ENCODE measurements at regions not wholly inside any gene's neighbourhood (a gene's known extent, or its start where the extent isn't known, plus 50 kb on each side); places are given as distances from the start of the nearest gene placed in this dataset.

GRCh38 chr1:42033629-42034028 lies 114.9 kb upstream of the HIVEP3 start:
- DNase-seq: no peak

- no peak for DNase-seq
These were observed 99.0 kb upstream of the HIVEP3 start for GRCh38 chr1:42017730-42018129.

- no peak for DNase-seq
These were observed 98.5 kb upstream of the HIVEP3 start for GRCh38 chr1:42017259-42017658.

- DNase-seq: no peak
These were observed 96.1 kb upstream of the HIVEP3 start for GRCh38 chr1:42014823-42015222.

- no peak for DNase-seq
These were observed 95.3 kb upstream of the HIVEP3 start for GRCh38 chr1:42013881-42014470.

GRCh38 chr1:42012852-42013251 lies 94.1 kb upstream of the HIVEP3 start:
- no peak for DNase-seq

GRCh38 chr1:42010381-42010780 lies 91.7 kb upstream of the HIVEP3 start:
- no peak for DNase-seq

- no peak for DNase-seq
These were observed 89.5 kb upstream of the HIVEP3 start for GRCh38 chr1:42008264-42008663.

GRCh38 chr1:42006836-42007235 lies 88.1 kb upstream of the HIVEP3 start:
- DNase-seq: no peak

GRCh38 chr1:42006093-42006492 lies 87.4 kb upstream of the HIVEP3 start:
- DNase-seq: no peak

GRCh38 chr1:42005530-42005929 lies 86.8 kb upstream of the HIVEP3 start:
- no peak for DNase-seq

GRCh38 chr1:42004860-42005259 lies 86.1 kb upstream of the HIVEP3 start:
- no peak for DNase-seq

- DNase-seq: no peak
These were observed 85.6 kb upstream of the HIVEP3 start for GRCh38 chr1:42004322-42004721.

GRCh38 chr1:42003433-42003832 lies 84.7 kb upstream of the HIVEP3 start:
- peak; percentile 15 for DNase-seq

- no peak for DNase-seq
These were observed 83.5 kb upstream of the HIVEP3 start for GRCh38 chr1:42002220-42002619.

- no peak for DNase-seq
These were observed 82.0 kb upstream of the HIVEP3 start for GRCh38 chr1:42000766-42001165.

- DNase-seq: no peak
These were observed 81.2 kb upstream of the HIVEP3 start for GRCh38 chr1:41999884-42000283.

GRCh38 chr1:41998250-41998649 lies 79.5 kb upstream of the HIVEP3 start:
- no peak for DNase-seq

GRCh38 chr1:41997153-41997552 lies 78.4 kb upstream of the HIVEP3 start:
- no peak for DNase-seq

GRCh38 chr1:41995441-41996130 lies 76.9 kb upstream of the HIVEP3 start:
- DNase-seq: no peak

- no peak for DNase-seq
These were observed 75.6 kb upstream of the HIVEP3 start for GRCh38 chr1:41994195-41994894.

GRCh38 chr1:41983451-41983850 lies 64.7 kb upstream of the HIVEP3 start:
- DNase-seq: no peak

- DNase-seq: no peak
These were observed 63.1 kb upstream of the HIVEP3 start for GRCh38 chr1:41981796-41982195.

All from COR-L47 (cell line).